ENCODE measurements at regions not wholly inside any gene's neighbourhood (a gene's known extent, or its start where the extent isn't known, plus 50 kb on each side); places are given as distances from the start of the nearest gene placed in this dataset.
"Not testable (repeated sequence)": the region's sequence is repeated elsewhere in the genome, so short reads cannot be mapped to it uniquely, and the experiment has no call there.

- Histone ChIP-seq H3K4me3 (no peak overlapping the region), H3K4me1 (no peaks in the 10 kb centered on the region), H3K27ac (replicated peaks in 1 of 4) (no peak overlapping the region), H3K27me3 (no peaks in the 10 kb centered on the region), H3K9me3 (peaks cover 0 to 4% (median 0%) of the 10 kb centered on the region in 4 donors), H3K36me3 (no peaks in the 10 kb centered on the region)
- TF ChIP-seq POLR2A (IDR thresholded peaks at IDR 0.05; ENCODE audit: low read depth) (no peak), POLR2AphosphoS5 (IDR thresholded peaks at IDR 0.05) (no peak), CTCF (IDR thresholded peaks at IDR 0.05) (no peak), EP300 (IDR thresholded peaks at IDR 0.05) (no peak)
- intact Hi-C loops (cut with DNase I): no loop called here
- no peak for DNase-seq (ENCODE audit: extremely low spot score)
These were observed 267.7 kb downstream of the RNF144B start for GRCh38 chr6:18654821-18655220.

DNA sequence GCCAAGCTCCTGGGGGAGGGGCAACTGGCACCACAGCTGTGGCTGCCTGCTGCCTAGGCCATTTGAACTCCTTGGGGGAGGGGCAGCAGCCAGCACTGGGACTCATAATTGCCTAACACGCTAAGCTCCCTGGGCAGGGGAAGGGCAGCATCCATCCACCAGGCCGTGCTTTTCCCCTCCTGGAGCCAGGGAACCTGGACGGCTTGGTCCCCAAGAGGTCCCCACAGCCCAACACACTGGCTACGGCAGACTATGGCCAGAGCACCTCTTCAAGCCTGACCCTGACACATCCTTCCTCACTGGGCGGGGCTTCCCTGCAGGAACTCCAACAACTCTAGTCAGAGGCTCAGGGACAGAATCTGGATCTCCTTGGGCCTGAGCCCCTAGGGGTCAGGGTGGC is 269.4 kb downstream of the RNF144B start:
- Histone ChIP-seq H3K27me3 (no peaks in the 10 kb centered on the region), H3K36me3 (no peaks in the 10 kb centered on the region), H3K4me1 (no peaks in the 10 kb centered on the region), H3K9me3 (peaks cover 0 to 7% (median 0%) of the 10 kb centered on the region in 4 donors), H3K4me3 (no peak overlapping the region), H3K27ac (replicated peaks in 1 of 4) (no peak overlapping the region)
- DNase-seq (ENCODE audit: extremely low spot score): no peak
- TF ChIP-seq POLR2AphosphoS5 (IDR thresholded peaks at IDR 0.05) (no peak), EP300 (IDR thresholded peaks at IDR 0.05) (no peak), POLR2A (IDR thresholded peaks at IDR 0.05; ENCODE audit: low read depth) (no peak), CTCF (IDR thresholded peaks at IDR 0.05) (no peak)
- WGBS: no CpG with 5 or more reads among the region's 5 CpGs
- intact Hi-C loops (cut with DNase I): no loop called here

- H3K36me3 ChIP-seq; H3K9me3 ChIP-seq; DNase-seq (ENCODE audit: extremely low spot score); H3K4me3 ChIP-seq; H3K27ac ChIP-seq (replicated peaks in 1 of 4); H3K4me1 ChIP-seq; H3K27me3 ChIP-seq; intact Hi-C loops (cut with DNase I): not testable (repeated sequence)
- 87% methylated on average over 5 of the region's 5 CpGs for WGBS
These were observed 272.8 kb downstream of the RNF144B start for GRCh38 chr6:18659994-18660393.

DNA sequence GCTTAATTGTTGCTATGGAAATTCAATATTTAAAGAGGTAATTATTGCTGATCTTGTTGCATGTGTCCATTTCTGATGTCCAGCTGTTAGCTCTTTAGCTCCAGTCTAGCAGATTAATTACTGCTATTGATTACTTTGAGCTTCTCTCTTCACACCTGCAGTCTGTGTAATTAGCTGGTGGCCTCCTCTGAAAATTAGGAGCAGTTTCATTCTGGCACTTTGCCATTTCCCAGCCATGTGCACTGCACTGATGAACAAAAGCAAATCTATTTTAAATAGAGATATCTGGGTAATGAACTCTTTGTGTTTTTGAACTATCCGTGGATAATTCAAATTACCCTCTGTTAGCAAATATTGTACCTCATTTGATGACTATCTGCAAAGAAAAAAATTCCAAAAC is 275.9 kb downstream of the RNF144B start:
- TF ChIP-seq POLR2AphosphoS5 (IDR thresholded peaks at IDR 0.05) (no peak), POLR2A (IDR thresholded peaks at IDR 0.05; ENCODE audit: low read depth) (no peak)
- Histone ChIP-seq H3K27ac (replicated peaks in 1 of 4) (no peak overlapping the region), H3K4me1 (no peaks in the 10 kb centered on the region), H3K4me3 (no peak overlapping the region), H3K9me3 (peaks cover 0 to 7% (median 0%) of the 10 kb centered on the region in 4 donors), H3K27me3 (no peaks in the 10 kb centered on the region), H3K36me3 (no peaks in the 10 kb centered on the region)
- no peak for DNase-seq (ENCODE audit: extremely low spot score)
- 65% methylated on average over 1 of the region's 1 CpG for whole genome bisulfite sequencing
- intact Hi-C loops (cut with DNase I): no loop called here

DNA sequence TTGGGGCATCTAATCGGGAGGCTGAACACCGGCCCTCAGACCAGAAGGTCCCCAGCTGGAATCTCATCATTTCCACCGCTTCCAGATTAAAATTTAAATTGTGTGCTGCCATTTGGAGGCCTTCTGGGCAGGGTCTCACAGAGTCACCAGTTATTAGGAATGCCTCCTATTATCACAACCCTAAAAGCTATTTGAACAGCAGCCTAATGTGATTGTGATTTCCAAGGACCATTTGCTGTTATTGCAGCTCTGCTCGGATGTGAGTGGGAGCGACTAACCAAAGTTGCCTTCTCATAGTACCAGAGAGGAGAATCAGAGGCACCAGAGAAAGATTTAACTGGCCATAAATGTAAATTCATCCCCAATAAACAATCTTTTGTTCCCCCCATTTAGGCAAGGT is 277.3 kb downstream of the RNF144B start:
- Histone ChIP-seq H3K4me1 (no peaks in the 10 kb centered on the region), H3K36me3 (no peaks in the 10 kb centered on the region), H3K9me3 (peaks cover 0 to 3% (median 0%) of the 10 kb centered on the region in 4 donors), H3K27ac (replicated peaks in 1 of 4) (no peak overlapping the region), H3K27me3 (no peaks in the 10 kb centered on the region), H3K4me3 (no peak overlapping the region)
- DNase-seq (ENCODE audit: extremely low spot score): no peak
- TF ChIP-seq CTCF (IDR thresholded peaks at IDR 0.05) (no peak), EP300 (IDR thresholded peaks at IDR 0.05) (no peak), POLR2AphosphoS5 (IDR thresholded peaks at IDR 0.05) (no peak), POLR2A (IDR thresholded peaks at IDR 0.05; ENCODE audit: low read depth) (no peak)
- intact Hi-C loops (cut with DNase I): no loop called here
- 88% methylated on average over 5 of the region's 5 CpGs for WGBS

DNA sequence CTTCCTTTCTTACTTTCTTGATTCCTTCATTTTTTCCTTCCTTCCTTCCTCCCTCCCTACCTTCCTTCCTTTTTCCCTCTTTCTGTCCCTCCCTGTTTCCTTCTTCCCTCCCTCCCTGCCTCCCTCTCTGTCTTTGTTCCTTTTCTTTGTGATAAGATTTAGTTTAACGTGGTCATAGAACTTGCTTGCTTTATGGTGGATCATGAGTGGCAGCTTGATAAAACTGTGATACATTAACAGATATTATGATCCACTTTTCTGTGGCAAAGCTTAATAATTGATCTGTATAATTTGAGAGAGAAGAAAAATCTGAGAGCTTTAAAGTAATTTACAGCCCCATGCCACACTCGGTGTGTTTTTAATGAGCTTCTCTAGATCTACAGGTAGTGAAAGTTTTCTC is 280.5 kb downstream of the RNF144B start:
- no peaks in the 10 kb centered on the region for H3K36me3 ChIP-seq
- WGBS: 56% methylated on average over 2 of the region's 2 CpGs
- H3K4me3 ChIP-seq: no peak overlapping the region
- H3K27ac ChIP-seq (replicated peaks in 1 of 4): no peak overlapping the region
- no peak for DNase-seq (ENCODE audit: extremely low spot score)
- intact Hi-C loops (cut with DNase I): no loop called here
- no peaks in the 10 kb centered on the region for H3K4me1 ChIP-seq
- H3K9me3 ChIP-seq: no peaks in the 10 kb centered on the region
- no peak for TF ChIP-seq POLR2A (IDR thresholded peaks at IDR 0.05; ENCODE audit: low read depth)
- no peak for TF ChIP-seq POLR2AphosphoS5 (IDR thresholded peaks at IDR 0.05)
- TF ChIP-seq EP300 (IDR thresholded peaks at IDR 0.05): no peak
- no peak for TF ChIP-seq CTCF (IDR thresholded peaks at IDR 0.05)
- H3K27me3 ChIP-seq: no peaks in the 10 kb centered on the region

Data from esophagus muscularis mucosa (tissue), 4 donors.